ENCODE measurements at regions not wholly inside any gene's neighbourhood (a gene's known extent, or its start where the extent isn't known, plus 50 kb on each side); places are given as distances from the start of the nearest gene placed in this dataset.

- TF ChIP-seq, protein P1, sequence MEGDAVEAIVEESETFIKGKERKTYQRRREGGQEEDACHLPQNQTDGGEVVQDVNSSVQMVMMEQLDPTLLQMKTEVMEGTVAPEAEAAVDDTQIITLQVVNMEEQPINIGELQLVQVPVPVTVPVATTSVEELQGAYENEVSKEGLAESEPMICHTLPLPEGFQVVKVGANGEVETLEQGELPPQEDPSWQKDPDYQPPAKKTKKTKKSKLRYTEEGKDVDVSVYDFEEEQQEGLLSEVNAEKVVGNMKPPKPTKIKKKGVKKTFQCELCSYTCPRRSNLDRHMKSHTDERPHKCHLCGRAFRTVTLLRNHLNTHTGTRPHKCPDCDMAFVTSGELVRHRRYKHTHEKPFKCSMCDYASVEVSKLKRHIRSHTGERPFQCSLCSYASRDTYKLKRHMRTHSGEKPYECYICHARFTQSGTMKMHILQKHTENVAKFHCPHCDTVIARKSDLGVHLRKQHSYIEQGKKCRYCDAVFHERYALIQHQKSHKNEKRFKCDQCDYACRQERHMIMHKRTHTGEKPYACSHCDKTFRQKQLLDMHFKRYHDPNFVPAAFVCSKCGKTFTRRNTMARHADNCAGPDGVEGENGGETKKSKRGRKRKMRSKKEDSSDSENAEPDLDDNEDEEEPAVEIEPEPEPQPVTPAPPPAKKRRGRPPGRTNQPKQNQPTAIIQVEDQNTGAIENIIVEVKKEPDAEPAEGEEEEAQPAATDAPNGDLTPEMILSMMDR (conservative IDR thresholded peaks at IDR 0.05; ENCODE audit: low read length) = no peak
- no peak for TF ChIP-seq EZH2phosphoT487 (IDR thresholded peaks at IDR 0.05; ENCODE audit: borderline replicate concordance)
These were observed 104.1 kb upstream of the DHX15 start for GRCh38 chr4:24688453-24688852.

Measured in Loucy (cell line).